PC-3 (cell line): ENCODE measurements at regions not wholly inside any gene's neighbourhood (a gene's known extent, or its start where the extent isn't known, plus 50 kb on each side); places are given as distances from the start of the nearest gene placed in this dataset.
A peak's percentile ranks its signal among the peaks of the same experiment; 100 is the strongest.

ENCODE experiments used
- ATAC-seq: fragments of 200-7000 bp; cut with Tn5 transposase; 2 replicates; pipeline ENCODE4 v1.9.1; 2020; ENCODE audit warnings: mild to moderate bottlenecking, moderate library complexity
- BruUV-seq: library from RNA; stranded (reverse); fragments of 400-500 nt; replicated peaks from 2 replicates; lab custom pipeline; 2021; lab: Mats Ljungman, UMichigan
- CTCF ChIA-PET: fragments of 300-600 bp; sonication (Branson Sonifier 250); formaldehyde crosslinking; loops from one replicate; lab custom pipeline; 2022; ENCODE audit warnings: antibody characterized with exemption; lab: Charles Lee
- POLR2A ChIA-PET: fragments of 300-600 bp; sonication (Branson Sonifier 250); formaldehyde crosslinking; loops from one replicate; lab custom pipeline; 2022; ENCODE audit warnings: antibody characterized with exemption; ENCODE audit not compliant: unreplicated experiment; lab: Charles Lee
- DNase-seq: peaks from one replicate; pipeline ENCODE4 v3.0.0-alpha.2; 2015
- H2AFZ ChIP-seq: fragments of 300-600 bp; sonication (generic); 2 replicates; pipeline ENCODE4 v1.6.0; 2016; ENCODE audit warnings: antibody characterized with exemption, low read length
- H3F3A ChIP-seq: fragments of 300-600 bp; sonication (generic); one replicate; pipeline ENCODE4 v1.6.0; 2017; ENCODE audit warnings: antibody characterized with exemption, low read length, control low read depth, mild to moderate bottlenecking; ENCODE audit not compliant: unreplicated experiment
- H3K27ac ChIP-seq: fragments of 300-600 bp; sonication (generic); 2 replicates; pipeline ENCODE4 v1.5.1; 2016; ENCODE audit warnings: mild to moderate bottlenecking, low read length
- H3K27me3 ChIP-seq: fragments of 300-600 bp; sonication (generic); 2 replicates; pipeline ENCODE4 v1.6.1; 2016; ENCODE audit warnings: low read length, mixed read lengths
- H3K36me3 ChIP-seq: fragments of 300-600 bp; sonication (generic); 2 replicates; pipeline ENCODE4 v1.6.1; 2016; ENCODE audit warnings: low read depth, mixed run types, low read length, mixed read lengths
- H3K4me1 ChIP-seq: fragments of 300-600 bp; sonication (generic); 2 replicates; pipeline ENCODE4 v1.5.1; 2016; ENCODE audit warnings: low read length; ENCODE audit not compliant: insufficient read depth
- H3K4me2 ChIP-seq: fragments of 300-600 bp; sonication (generic); 2 replicates; pipeline ENCODE4 v1.6.0; 2016; ENCODE audit warnings: low read length
- H3K4me3 ChIP-seq: fragments of 300-600 bp; sonication (generic); 2 replicates; pipeline ENCODE4 v1.5.1; 2016; ENCODE audit warnings: mild to moderate bottlenecking, low read length, mixed read lengths
- H3K79me2 ChIP-seq: fragments of 300-600 bp; sonication (generic); 2 replicates; pipeline ENCODE4 v1.6.1; 2017; ENCODE audit warnings: low read length, mixed read lengths
- H3K9ac ChIP-seq: fragments of 300-600 bp; sonication (generic); 2 replicates; pipeline ENCODE4 v1.6.0; 2016; ENCODE audit warnings: mild to moderate bottlenecking, low read length
- H3K9me2 ChIP-seq: fragments of 300-600 bp; sonication (generic); replicated peaks from 2 replicates; pipeline ENCODE4 v1.6.1; 2016; ENCODE audit warnings: mixed run types, low read length, mixed read lengths
- H3K9me3 ChIP-seq: fragments of 300-600 bp; sonication (generic); 2 replicates; pipeline ENCODE4 v1.6.1; 2016; ENCODE audit warnings: low read length, mixed read lengths
- H4K20me1 ChIP-seq: fragments of 300-600 bp; sonication (generic); 2 replicates; pipeline ENCODE4 v1.6.1; 2016; ENCODE audit warnings: low read length, mixed read lengths
- EZH2 ChIP-seq: fragments of 300-600 bp; sonication (generic); IDR thresholded peaks from one replicate; pipeline ENCODE4 v1.6.1; 2017; ENCODE audit warnings: antibody characterized with exemption, mild to moderate bottlenecking, low read length; ENCODE audit not compliant: unreplicated experiment
- EZH2phosphoT487 ChIP-seq: fragments of 300-600 bp; sonication (generic); IDR thresholded peaks from 2 replicates; pipeline ENCODE4 v1.6.1; 2018; ENCODE audit warnings: mild to moderate bottlenecking, antibody characterized with exemption, low read length, borderline replicate concordance
- intact Hi-C: fragments of 100-400 bp; cut with micrococcal nuclease; formaldehyde crosslinking; loops from 2 replicates; pipeline ENCODE4 v1.9.0; 2023
- TF ChIP-seq, protein P1 (sequence below): fragments of 300-600 bp; sonication (generic); conservative IDR thresholded peaks from 2 replicates; pipeline ENCODE4 v1.5.1; 2017; ENCODE audit warnings: antibody characterized with exemption, low read depth, mild to moderate bottlenecking, low read length

DNA sequence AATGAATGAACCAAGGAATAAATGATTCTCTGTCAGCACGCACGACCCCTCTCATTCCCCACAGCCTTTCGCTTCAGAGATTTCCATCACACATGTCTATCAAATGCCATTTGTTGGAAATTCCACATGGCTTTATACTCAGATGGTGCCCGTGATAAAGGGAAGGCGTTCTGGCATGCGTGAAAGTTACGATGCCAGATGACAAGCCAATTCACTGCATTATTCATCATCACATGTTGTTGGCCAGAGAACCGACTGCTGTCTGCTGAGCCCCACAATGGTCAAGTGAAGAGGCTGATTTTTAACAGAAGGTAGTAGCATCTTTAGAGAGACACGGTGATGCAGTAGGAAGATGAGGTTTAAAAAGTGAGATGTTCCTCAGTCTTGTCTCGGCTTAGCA, 74.1 kb upstream of the FRMD4B start:
- Histone ChIP-seq H3K27ac (no peak overlapping the region), H3K36me3 (no peaks in the 10 kb centered on the region), H3K4me2 (no peak overlapping the region), H2AFZ (no peak overlapping the region), H3K4me1 (peaks cover 33% of the 10 kb centered on the region), H4K20me1 (no peaks in the 10 kb centered on the region), H3K9me2 (no peaks in the 10 kb centered on the region), H3F3A (no peaks in the 10 kb centered on the region), H3K27me3 (no peaks in the 10 kb centered on the region), H3K79me2 (no peaks in the 10 kb centered on the region), H3K4me3 (no peak overlapping the region), H3K9me3 (no peaks in the 10 kb centered on the region), H3K9ac (no peak overlapping the region)
- intact Hi-C loops = no loop called here
- DNase-seq (no peak), ATAC-seq (no peak)
- POLR2A ChIA-PET = no interaction called here
- TF ChIP-seq EZH2phosphoT487 (no peak), EZH2 (no peak)
- TF ChIP-seq, protein P1, sequence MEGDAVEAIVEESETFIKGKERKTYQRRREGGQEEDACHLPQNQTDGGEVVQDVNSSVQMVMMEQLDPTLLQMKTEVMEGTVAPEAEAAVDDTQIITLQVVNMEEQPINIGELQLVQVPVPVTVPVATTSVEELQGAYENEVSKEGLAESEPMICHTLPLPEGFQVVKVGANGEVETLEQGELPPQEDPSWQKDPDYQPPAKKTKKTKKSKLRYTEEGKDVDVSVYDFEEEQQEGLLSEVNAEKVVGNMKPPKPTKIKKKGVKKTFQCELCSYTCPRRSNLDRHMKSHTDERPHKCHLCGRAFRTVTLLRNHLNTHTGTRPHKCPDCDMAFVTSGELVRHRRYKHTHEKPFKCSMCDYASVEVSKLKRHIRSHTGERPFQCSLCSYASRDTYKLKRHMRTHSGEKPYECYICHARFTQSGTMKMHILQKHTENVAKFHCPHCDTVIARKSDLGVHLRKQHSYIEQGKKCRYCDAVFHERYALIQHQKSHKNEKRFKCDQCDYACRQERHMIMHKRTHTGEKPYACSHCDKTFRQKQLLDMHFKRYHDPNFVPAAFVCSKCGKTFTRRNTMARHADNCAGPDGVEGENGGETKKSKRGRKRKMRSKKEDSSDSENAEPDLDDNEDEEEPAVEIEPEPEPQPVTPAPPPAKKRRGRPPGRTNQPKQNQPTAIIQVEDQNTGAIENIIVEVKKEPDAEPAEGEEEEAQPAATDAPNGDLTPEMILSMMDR = no peak
- CTCF ChIA-PET = no interaction called here
- no TSS peak for BruUV-seq

- POLR2A ChIA-PET = no interaction called here
- Histone ChIP-seq H3K79me2 (no peaks in the 10 kb centered on the region), H3K9me2 (no peaks in the 10 kb centered on the region), H4K20me1 (no peaks in the 10 kb centered on the region), H3K27me3 (no peaks in the 10 kb centered on the region), H3K9me3 (no peaks in the 10 kb centered on the region), H3K4me3 (no peak overlapping the region), H3K4me2 (no peak overlapping the region), H2AFZ (no peak overlapping the region), H3K4me1 (peaks cover 24% of the 10 kb centered on the region), H3K27ac (no peak overlapping the region), H3K9ac (no peak overlapping the region), H3K36me3 (no peaks in the 10 kb centered on the region), H3F3A (no peaks in the 10 kb centered on the region)
- no TSS peak for BruUV-seq
- CTCF ChIA-PET = no interaction called here
- peak; percentile 48 for DNase-seq
- TF ChIP-seq, protein P1 = no peak
- TF ChIP-seq EZH2 (no peak), EZH2phosphoT487 (no peak)
- ATAC-seq = peak; percentile 57
- intact Hi-C loops = no loop called here
These were observed 73.0 kb upstream of the FRMD4B start for GRCh38 chr3:69458803-69459365.

DNA sequence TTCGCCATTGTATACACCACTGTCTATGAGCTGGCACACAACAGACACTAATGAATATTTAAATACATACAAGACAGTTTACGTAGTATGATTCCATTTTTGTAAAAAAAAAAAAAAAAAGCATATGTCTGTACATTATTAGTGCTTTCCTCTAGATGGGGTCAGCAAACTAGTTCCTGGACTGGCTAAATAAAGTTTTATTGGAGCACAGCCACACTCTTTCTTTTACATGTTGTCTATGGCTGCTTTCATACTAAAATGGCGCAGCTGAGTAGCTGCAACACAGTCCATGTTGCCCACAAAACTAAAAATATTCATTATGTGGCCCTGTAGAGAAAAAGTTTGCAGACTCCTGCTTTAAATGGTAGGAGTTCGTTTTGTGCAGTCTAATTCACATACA, 70.7 kb upstream of the FRMD4B start:
- CTCF ChIA-PET = no interaction called here
- peaks cover 5% of the 10 kb centered on the region for H3K4me1 ChIP-seq
- H3K9me3 ChIP-seq = no peaks in the 10 kb centered on the region
- H3K27me3 ChIP-seq = no peaks in the 10 kb centered on the region
- H3K4me2 ChIP-seq = no peak overlapping the region
- H2AFZ ChIP-seq = no peak overlapping the region
- POLR2A ChIA-PET = no interaction called here
- no peak overlapping the region for H3K4me3 ChIP-seq
- H3K9me2 ChIP-seq = no peaks in the 10 kb centered on the region
- BruUV-seq = no TSS peak
- no peaks in the 10 kb centered on the region for H3K36me3 ChIP-seq
- no peak overlapping the region for H3K27ac ChIP-seq
- H3K79me2 ChIP-seq = no peaks in the 10 kb centered on the region
- H3F3A ChIP-seq = no peaks in the 10 kb centered on the region
- ATAC-seq (no peak), DNase-seq (no peak)
- TF ChIP-seq, protein P1 = no peak
- TF ChIP-seq EZH2 (no peak), EZH2phosphoT487 (no peak)
- H3K9ac ChIP-seq = no peak overlapping the region
- H4K20me1 ChIP-seq = no peaks in the 10 kb centered on the region
- intact Hi-C loops = no loop called here
